HG02763 (cell line): ENCODE measurements at regions not wholly inside any gene's neighbourhood (a gene's known extent, or its start where the extent isn't known, plus 50 kb on each side); places are given as distances from the start of the nearest gene placed in this dataset.

ENCODE experiments used
- ATAC-seq: cut with Tn5 transposase; IDR thresholded peaks from one replicate; pipeline ENCODE4 v1.9.1; 2021; ENCODE audit warnings: mild to moderate bottlenecking, moderate library complexity; ENCODE audit not compliant: unreplicated experiment

GRCh38 chr21:39060485-39061083 is 122.7 kb downstream of the PSMG1 start:
- ATAC-seq: no peak

- no peak for ATAC-seq
Measured at GRCh38 chr21:39057121-39057520, 126.1 kb downstream of the PSMG1 start.

GRCh38 chr21:39056636-39057035 is 126.6 kb downstream of the PSMG1 start:
- ATAC-seq: no peak

- ATAC-seq: no peak
Measured at GRCh38 chr21:39055167-39055767, 128.0 kb downstream of the PSMG1 start.

- no peak for ATAC-seq
Measured at GRCh38 chr21:39054066-39054465, 129.2 kb downstream of the PSMG1 start.

GRCh38 chr21:39053126-39053525 is 130.1 kb downstream of the PSMG1 start:
- no peak for ATAC-seq

- ATAC-seq: no peak
Measured at GRCh38 chr21:39052718-39053117, 130.5 kb downstream of the PSMG1 start.

- no peak for ATAC-seq
Measured at GRCh38 chr21:39051588-39051949, 131.7 kb downstream of the PSMG1 start.

- ATAC-seq: no peak
Measured at GRCh38 chr21:39050841-39051587, 132.2 kb downstream of the PSMG1 start.

- ATAC-seq: no peak
Measured at GRCh38 chr21:39048574-39048973, 134.7 kb downstream of the PSMG1 start.

GRCh38 chr21:39048064-39048463 is 135.2 kb downstream of the PSMG1 start:
- no peak for ATAC-seq

GRCh38 chr21:39047046-39047445 is 136.2 kb downstream of the PSMG1 start:
- ATAC-seq: no peak

- ATAC-seq: no peak
Measured at GRCh38 chr21:39046236-39046916, 136.9 kb downstream of the PSMG1 start.

GRCh38 chr21:39041816-39042215 is 141.4 kb downstream of the PSMG1 start:
- ATAC-seq: no peak

GRCh38 chr21:39040494-39041110 is 142.6 kb downstream of the PSMG1 start:
- ATAC-seq: no peak

- ATAC-seq: no peak
Measured at GRCh38 chr21:39037807-39038405, 145.3 kb downstream of the PSMG1 start.

GRCh38 chr21:39036581-39036980 is 146.7 kb downstream of the PSMG1 start:
- no peak for ATAC-seq

GRCh38 chr21:39034590-39035536 is 148.4 kb downstream of the PSMG1 start:
- no peak for ATAC-seq

- ATAC-seq: no peak
Measured at GRCh38 chr21:39033878-39034589, 149.2 kb downstream of the PSMG1 start.
